Esophagus squamous epithelium (tissue), 4 donors: ENCODE measurements at regions not wholly inside any gene's neighbourhood (a gene's known extent, or its start where the extent isn't known, plus 50 kb on each side); places are given as distances from the start of the nearest gene placed in this dataset.

Source experiments
- CTCF ChIP-seq, 6 experiments: fragments of 450-650 bp in 4 of 6; fragments of 200-600 bp in 2 of 6; sonication (generic) in 2 of 6; IDR thresholded peaks; one replicate each; pipeline ENCODE4 v1.5.1; 2016 to 2019; ENCODE audit warnings: antibody characterized with exemption in 6 of 6, mild to moderate bottlenecking in 4 of 6, moderate library complexity in 4 of 6
- POLR2A ChIP-seq, 4 donors: fragments of 450-650 bp; IDR thresholded peaks; one replicate each; pipeline ENCODE4 v1.6.1; 2017; ENCODE audit warnings: antibody characterized with exemption in 4 of 4, mild to moderate bottlenecking in 4 of 4, moderate library complexity in 3 of 4

GRCh38 chr1:42033629-42034028, 114.9 kb upstream of the HIVEP3 start:
- TF ChIP-seq POLR2A (IDR thresholded peaks at IDR 0.05): no peak
- no peak for TF ChIP-seq CTCF (IDR thresholded peaks at IDR 0.05)
